ENCODE measurements at regions not wholly inside any gene's neighbourhood (a gene's known extent, or its start where the extent isn't known, plus 50 kb on each side); places are given as distances from the start of the nearest gene placed in this dataset.

- WGBS, 2 donors = 48 to 66% methylated on average over 3 of the region's 3 CpGs
- ATAC-seq = no peak
Measured at GRCh38 chr4:178784491-178784890, 1342.3 kb upstream of the AGA start.

GRCh38 chr4:178789279-178789678 is 1347.0 kb upstream of the AGA start:
- ATAC-seq = no peak
- 42 to 58% methylated on average over 3 of the region's 3 CpGs for WGBS, 2 donors
- no peak overlapping the region for H3K4me3 ChIP-seq
- no peaks in the 10 kb centered on the region for H3K36me3 ChIP-seq (replicated peaks in 1 of 2; ENCODE audit: insufficient read depth in 1 of 2, low read depth in 2 of 2)
- no peak overlapping the region for H3K27ac ChIP-seq
- intact Hi-C loops (cut with DNase I) = no loop called here
- H3K9me3 ChIP-seq = no peaks in the 10 kb centered on the region
- no peaks in the 10 kb centered on the region for H3K4me1 ChIP-seq
- TF ChIP-seq CTCF (IDR thresholded peaks at IDR 0.05) = no peak
- no peak for TF ChIP-seq POLR2A (IDR thresholded peaks at IDR 0.05)
- DNase-seq = no peak
- H3K27me3 ChIP-seq = no peaks in the 10 kb centered on the region

More at GRCh38 chr4:178784491-178784890, 1342.3 kb upstream of the AGA start:
- no peaks in the 10 kb centered on the region for H3K4me1 ChIP-seq
- H3K27ac ChIP-seq = no peak overlapping the region
- intact Hi-C loops (cut with DNase I) = no loop called here
- no peaks in the 10 kb centered on the region for H3K36me3 ChIP-seq (replicated peaks in 1 of 2; ENCODE audit: insufficient read depth in 1 of 2, low read depth in 2 of 2)
- H3K27me3 ChIP-seq = no peaks in the 10 kb centered on the region
- DNase-seq = no peak
- H3K9me3 ChIP-seq = no peaks in the 10 kb centered on the region
- TF ChIP-seq POLR2A (IDR thresholded peaks at IDR 0.05) (no peak), CTCF (IDR thresholded peaks at IDR 0.05) (no peak)
- H3K4me3 ChIP-seq = no peak overlapping the region

- Histone ChIP-seq H3K9me3 (no peaks in the 10 kb centered on the region), H3K27me3 (no peaks in the 10 kb centered on the region), H3K36me3 (replicated peaks in 1 of 2; ENCODE audit: insufficient read depth in 1 of 2, low read depth in 2 of 2) (no peaks in the 10 kb centered on the region), H3K27ac (no peak overlapping the region), H3K4me1 (no peaks in the 10 kb centered on the region), H3K4me3 (no peak overlapping the region)
- no peak for TF ChIP-seq POLR2A (IDR thresholded peaks at IDR 0.05)
- TF ChIP-seq CTCF (IDR thresholded peaks at IDR 0.05) = no peak
- WGBS, 2 donors = 14 to 23% methylated on average over 2 of the region's 2 CpGs
- DNase-seq = no peak
- ATAC-seq = no peak
- intact Hi-C loops (cut with DNase I) = no loop called here
Measured at GRCh38 chr4:178799204-178799603, 1357.0 kb upstream of the AGA start.

- Histone ChIP-seq H3K27me3 (no peaks in the 10 kb centered on the region), H3K36me3 (replicated peaks in 1 of 2; ENCODE audit: insufficient read depth in 1 of 2, low read depth in 2 of 2) (no peaks in the 10 kb centered on the region), H3K27ac (no peak overlapping the region), H3K4me3 (no peak overlapping the region), H3K4me1 (no peaks in the 10 kb centered on the region), H3K9me3 (no peaks in the 10 kb centered on the region)
- 17 to 41% methylated on average over 1 of the region's 1 CpG for WGBS, 2 donors
- ATAC-seq = no peak
- TF ChIP-seq CTCF (IDR thresholded peaks at IDR 0.05) = no peak
- DNase-seq = no peak
- intact Hi-C loops (cut with DNase I) = no loop called here
Measured at GRCh38 chr4:178808106-178808505, 1365.9 kb upstream of the AGA start.

- DNase-seq (no peak), ATAC-seq (no peak)
- Histone ChIP-seq H3K27ac (no peak overlapping the region), H3K36me3 (replicated peaks in 1 of 2; ENCODE audit: insufficient read depth in 1 of 2, low read depth in 2 of 2) (no peaks in the 10 kb centered on the region), H3K4me1 (no peaks in the 10 kb centered on the region), H3K27me3 (no peaks in the 10 kb centered on the region), H3K9me3 (no peaks in the 10 kb centered on the region), H3K4me3 (no peak overlapping the region)
- TF ChIP-seq POLR2A (IDR thresholded peaks at IDR 0.05) (no peak), CTCF (IDR thresholded peaks at IDR 0.05) (no peak)
- WGBS, 2 donors = 56 to 59% methylated on average over 2 of the region's 2 CpGs
- intact Hi-C loops (cut with DNase I) = no loop called here
Measured at GRCh38 chr4:178809921-178810320, 1367.7 kb upstream of the AGA start.
